Hepatocyte (in vitro differentiated cells): ENCODE measurements at regions not wholly inside any gene's neighbourhood (a gene's known extent, or its start where the extent isn't known, plus 50 kb on each side); places are given as distances from the start of the nearest gene placed in this dataset.

ENCODE experiments used
- EZH2 ChIP-seq: fragments of 200-600 bp; sonication (generic); IDR thresholded peaks from 2 replicates; pipeline ENCODE4 v1.6.1; 2016; ENCODE audit warnings: antibody characterized with exemption, mild to moderate bottlenecking, borderline replicate concordance
- TF ChIP-seq, protein P1 (sequence below): fragments of 200-600 bp; sonication (generic); IDR thresholded peaks from 2 replicates; pipeline ENCODE4 v1.5.1; 2016; ENCODE audit warnings: antibody characterized with exemption, mild to moderate bottlenecking; ENCODE audit not compliant: poor library complexity

DNA sequence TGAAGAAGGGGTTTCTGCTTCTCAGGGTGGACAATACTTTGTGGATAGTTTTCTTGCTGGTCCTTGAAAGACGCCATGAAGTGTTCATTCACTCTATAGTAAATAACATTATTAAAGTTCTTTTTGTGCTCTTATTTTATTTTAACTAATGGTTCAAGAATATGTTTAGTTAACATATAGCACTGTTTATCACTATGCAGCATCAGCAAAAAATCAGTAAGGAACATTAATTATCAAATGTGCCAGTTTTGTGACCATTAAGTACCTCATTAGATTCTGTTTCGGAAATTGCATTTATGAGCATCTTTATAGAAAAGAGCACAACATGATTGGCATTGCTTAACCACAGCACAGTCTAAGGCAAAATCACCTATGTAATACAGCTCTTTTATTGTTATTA, 385.6 kb downstream of the LMO4 start:
- TF ChIP-seq, protein P1, sequence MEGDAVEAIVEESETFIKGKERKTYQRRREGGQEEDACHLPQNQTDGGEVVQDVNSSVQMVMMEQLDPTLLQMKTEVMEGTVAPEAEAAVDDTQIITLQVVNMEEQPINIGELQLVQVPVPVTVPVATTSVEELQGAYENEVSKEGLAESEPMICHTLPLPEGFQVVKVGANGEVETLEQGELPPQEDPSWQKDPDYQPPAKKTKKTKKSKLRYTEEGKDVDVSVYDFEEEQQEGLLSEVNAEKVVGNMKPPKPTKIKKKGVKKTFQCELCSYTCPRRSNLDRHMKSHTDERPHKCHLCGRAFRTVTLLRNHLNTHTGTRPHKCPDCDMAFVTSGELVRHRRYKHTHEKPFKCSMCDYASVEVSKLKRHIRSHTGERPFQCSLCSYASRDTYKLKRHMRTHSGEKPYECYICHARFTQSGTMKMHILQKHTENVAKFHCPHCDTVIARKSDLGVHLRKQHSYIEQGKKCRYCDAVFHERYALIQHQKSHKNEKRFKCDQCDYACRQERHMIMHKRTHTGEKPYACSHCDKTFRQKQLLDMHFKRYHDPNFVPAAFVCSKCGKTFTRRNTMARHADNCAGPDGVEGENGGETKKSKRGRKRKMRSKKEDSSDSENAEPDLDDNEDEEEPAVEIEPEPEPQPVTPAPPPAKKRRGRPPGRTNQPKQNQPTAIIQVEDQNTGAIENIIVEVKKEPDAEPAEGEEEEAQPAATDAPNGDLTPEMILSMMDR, result no peak
- TF ChIP-seq EZH2, result no peak
